AML-193 (cell line): ENCODE measurements at regions not wholly inside any gene's neighbourhood (a gene's known extent, or its start where the extent isn't known, plus 50 kb on each side); places are given as distances from the start of the nearest gene placed in this dataset.

Experiments
- DNase-seq, 2 experiments: peaks; one replicate each; lab custom pipeline; 2025; lab: John Stamatoyannopoulos, UW

GRCh38 chr13:75052616-75053015 is 429.4 kb downstream of the TBC1D4 start:
- DNase-seq, result no peak

- DNase-seq, result no peak
Measured at GRCh38 chr13:75050419-75051046, 431.4 kb downstream of the TBC1D4 start.

- DNase-seq, result no peak
Measured at GRCh38 chr13:75049735-75050335, 432.1 kb downstream of the TBC1D4 start.

GRCh38 chr13:75042807-75043206 is 439.2 kb downstream of the TBC1D4 start:
- no peak for DNase-seq

GRCh38 chr13:75038393-75039113 is 443.4 kb downstream of the TBC1D4 start:
- no peak for DNase-seq

GRCh38 chr13:75025956-75026355 is 456.0 kb downstream of the TBC1D4 start:
- DNase-seq, result no peak

GRCh38 chr13:75024602-75025001 is 457.4 kb downstream of the TBC1D4 start:
- DNase-seq, result no peak

GRCh38 chr13:75023609-75024008 is 458.4 kb downstream of the TBC1D4 start:
- no peak for DNase-seq

- no peak for DNase-seq
Measured at GRCh38 chr13:75021151-75021550, 460.8 kb downstream of the TBC1D4 start.

- DNase-seq, result no peak
Measured at GRCh38 chr13:75016225-75016624, 465.7 kb downstream of the TBC1D4 start.

GRCh38 chr13:75013818-75014217 is 468.2 kb downstream of the TBC1D4 start:
- DNase-seq, result no peak

GRCh38 chr13:75010941-75011340 is 471.0 kb downstream of the TBC1D4 start:
- DNase-seq, result no peak

GRCh38 chr13:75008926-75009325 is 473.0 kb downstream of the TBC1D4 start:
- DNase-seq, result no peak

- DNase-seq, result no peak
Measured at GRCh38 chr13:74990992-74991391, 491.0 kb downstream of the TBC1D4 start.

- no peak for DNase-seq
Measured at GRCh38 chr13:74987124-74987690, 494.8 kb downstream of the TBC1D4 start.

- no peak for DNase-seq
Measured at GRCh38 chr13:74986609-74987008, 495.4 kb downstream of the TBC1D4 start.

- no peak for DNase-seq
Measured at GRCh38 chr13:74979703-74980102, 502.3 kb downstream of the TBC1D4 start.

- no peak for DNase-seq
Measured at GRCh38 chr13:74978591-74978990, 503.4 kb downstream of the TBC1D4 start.

GRCh38 chr13:74977498-74977897 is 504.5 kb downstream of the TBC1D4 start:
- DNase-seq, result no peak

- DNase-seq, result no peak
Measured at GRCh38 chr13:74975111-74975510, 506.9 kb downstream of the TBC1D4 start.

- no peak for DNase-seq
Measured at GRCh38 chr13:74973935-74974879, 507.8 kb downstream of the TBC1D4 start.

- no peak for DNase-seq
Measured at GRCh38 chr13:74969419-74969818, 512.5 kb downstream of the TBC1D4 start.
